SK-N-SH (cell line): ENCODE measurements at regions not wholly inside any gene's neighbourhood (a gene's known extent, or its start where the extent isn't known, plus 50 kb on each side); places are given as distances from the start of the nearest gene placed in this dataset.

Source experiments
- CTCF ChIA-PET: fragments of 300-600, 350-600 bp; formaldehyde crosslinking; extraction: SDS; loops from one replicate; lab custom pipeline; 2021; lab: Yijun Ruan, JAX
- POLR2A ChIA-PET: fragments of 350-600 bp; sonication (Branson Sonifier 250); formaldehyde crosslinking; extraction: SDS; loops from one replicate; lab custom pipeline; 2020; ENCODE audit warnings: antibody characterized with exemption, inconsistent platforms; lab: Yijun Ruan, JAX
- DNase-seq: peaks from one replicate; pipeline ENCODE4 v3.0.0; 2012
- H2AFZ ChIP-seq: fragments of 200-600 bp; sonication (generic); 2 replicates; pipeline ENCODE4 v1.8.1; 2016; ENCODE audit warnings: antibody characterized with exemption, mild to moderate bottlenecking, low read depth
- H3F3A ChIP-seq: fragments of 200-600 bp; sonication (generic); replicated peaks from 2 replicates; pipeline ENCODE3; 2016; ENCODE audit warnings: antibody characterized with exemption, mild to moderate bottlenecking; ENCODE audit not compliant: insufficient read depth
- H3K27ac ChIP-seq, 2 experiments: fragments of 200-500 bp in 1 of 2; fragments of 200-600 bp in 1 of 2; sonication (Bioruptor generic) in 1 of 2; sonication (generic), shearing (Covaris generic) in 1 of 2; 2 replicates each; pipeline versions ENCODE4 v1.5.1 to v1.6.1; 2014 to 2016; ENCODE audit warnings: low read depth in 2 of 2, inconsistent platforms in 1 of 2, low read length in 1 of 2, mild to moderate bottlenecking in 1 of 2, mixed read lengths in 1 of 2
- H3K27me3 ChIP-seq: fragments of 200-600 bp; sonication (generic), shearing (Covaris generic); 2 replicates; pipeline ENCODE4 v1.6.1; 2016; ENCODE audit warnings: mixed run types; ENCODE audit not compliant: insufficient read depth
- H3K36me3 ChIP-seq, 2 experiments: fragments of 200-500 bp in 1 of 2; fragments of 200-600 bp in 1 of 2; sonication (Bioruptor generic) in 1 of 2; sonication (generic) in 1 of 2; replicated peaks in 1 of 2; 2 replicates each; pipeline versions ENCODE3 to v1.5.1; 2014 to 2016; ENCODE audit warnings: low read length in 1 of 2, mild to moderate bottlenecking in 1 of 2; ENCODE audit not compliant: insufficient read depth in 2 of 2, control insufficient read depth in 1 of 2
- H3K4me1 ChIP-seq, 2 experiments: fragments of 200-500 bp in 1 of 2; fragments of 200-600 bp in 1 of 2; sonication (Bioruptor generic) in 1 of 2; sonication (generic), shearing (Covaris generic) in 1 of 2; 2 replicates each; pipeline versions ENCODE4 v1.5.1 to v1.6.1; 2014 to 2016; ENCODE audit warnings: low read depth in 1 of 2, low read length in 1 of 2, mixed run types in 1 of 2; ENCODE audit not compliant: insufficient read depth in 2 of 2, control insufficient read depth in 1 of 2
- H3K4me2 ChIP-seq: fragments of 200-600 bp; sonication (generic), shearing (Covaris generic); 2 replicates; pipeline ENCODE4 v1.6.1; 2017; ENCODE audit warnings: mixed run types
- H3K4me3 ChIP-seq, 2 experiments: fragments of 200-500 bp in 1 of 2; fragments of 200-600 bp in 1 of 2; sonication (Bioruptor generic) in 1 of 2; sonication (generic), shearing (Covaris generic) in 1 of 2; 2 replicates each; pipeline versions ENCODE4 v1.5.1 to v1.8.1; 2014 to 2016; ENCODE audit warnings: low read depth in 2 of 2, inconsistent platforms in 1 of 2, low read length in 1 of 2, mild to moderate bottlenecking in 1 of 2, mixed read lengths in 1 of 2, moderate library complexity in 1 of 2
- H3K79me2 ChIP-seq: fragments of 200-600 bp; sonication (generic); 2 replicates; pipeline ENCODE4 v1.8.1; 2017; ENCODE audit warnings: mild to moderate bottlenecking; ENCODE audit not compliant: insufficient read depth
- H3K9ac ChIP-seq: fragments of 200-600 bp; sonication (generic); 2 replicates; pipeline ENCODE4 v1.6.1; 2017; ENCODE audit warnings: mixed run types
- H3K9me2 ChIP-seq: fragments of 200-600 bp; sonication (generic); 2 replicates; pipeline ENCODE4 v1.6.1; 2017; ENCODE audit warnings: mixed run types
- H3K9me3 ChIP-seq: fragments of 200-600 bp; sonication (generic); 2 replicates; pipeline ENCODE4 v1.6.1; 2017; ENCODE audit warnings: mixed run types, mild to moderate bottlenecking, moderate library complexity
- H4K20me1 ChIP-seq: fragments of 200-600 bp; sonication (generic); 2 replicates; pipeline ENCODE4 v1.6.1; 2017; ENCODE audit warnings: mild to moderate bottlenecking, mixed run types; ENCODE audit not compliant: insufficient read depth
- CHD2 ChIP-seq: fragments of 150-350 bp; IDR thresholded peaks from 2 replicates; pipeline ENCODE4 v1.6.1; 2018; ENCODE audit warnings: low read length; ENCODE audit not compliant: partially characterized antibody
- CTCF ChIP-seq: fragments of 200-600 bp; sonication (generic); IDR thresholded peaks from 2 replicates; pipeline ENCODE4 v1.6.1; 2017; ENCODE audit warnings: antibody characterized with exemption, mild to moderate bottlenecking, moderate library complexity
- EZH2phosphoT487 ChIP-seq: fragments of 200-600 bp; sonication (generic); IDR thresholded peaks from 2 replicates; pipeline ENCODE4 v1.6.1; 2017; ENCODE audit warnings: low read depth, mixed run types, mild to moderate bottlenecking, antibody characterized with exemption, moderate library complexity, borderline replicate concordance
- FOSL2 ChIP-seq: IDR thresholded peaks from 2 replicates; pipeline ENCODE4 v1.4.0; 2012; ENCODE audit warnings: low read depth, mild to moderate bottlenecking, moderate library complexity, borderline replicate concordance
- GABPA ChIP-seq: IDR thresholded peaks from 2 replicates; pipeline ENCODE4 v1.4.0; 2012; ENCODE audit warnings: low read depth, mild to moderate bottlenecking
- JUND ChIP-seq: IDR thresholded peaks from 2 replicates; pipeline ENCODE4 v1.4.0; 2012
- RFX5 ChIP-seq: IDR thresholded peaks from 2 replicates; pipeline ENCODE4 v1.6.1; 2012; ENCODE audit warnings: mild to moderate bottlenecking, improper control_type of control experiment, low read length
- SMC3 ChIP-seq: IDR thresholded peaks from 2 replicates; pipeline ENCODE4 v1.6.1; 2012; ENCODE audit warnings: low read depth, low read length, improper control_type of control experiment
- TAF1 ChIP-seq: IDR thresholded peaks from 2 replicates; pipeline ENCODE4 v1.6.1; 2012; ENCODE audit warnings: low read depth, mild to moderate bottlenecking, low read length, moderate library complexity, borderline replicate concordance
- ZBTB33 ChIP-seq: IDR thresholded peaks from 2 replicates; pipeline ENCODE4 v1.4.0; 2012; ENCODE audit warnings: low read depth, borderline replicate concordance
- WGBS: methylation state at CpG from one replicate; pipeline ENCODE4 v1.1.6; 2017; ENCODE audit warnings: low lambda C conversion rate; 5-methylcytosine and 5-hydroxymethylcytosine counted together
- TF ChIP-seq, protein P1 (sequence below): fragments of 150-350 bp; IDR thresholded peaks from 2 replicates; pipeline ENCODE4 v1.6.1; 2016; ENCODE audit warnings: mild to moderate bottlenecking, low read depth, low read length

- Histone ChIP-seq H3K9me2 (no peaks in the 10 kb centered on the region), H3K4me2 (no peak overlapping the region), H3K27me3 (no peaks in the 10 kb centered on the region), H3K4me1 (peaks cover 0 to 4% of the 10 kb centered on the region in 2 experiments; a peak in 1 of 4 replicates), H3K27ac (no peak overlapping the region), H3F3A (peaks cover 2% of the 10 kb centered on the region), H3K9me3 (0 out of 2 replicates have a peak, but pooled peaks cover 6% of the 10 kb centered on the region), H4K20me1 (no peaks in the 10 kb centered on the region), H3K79me2 (no peaks in the 10 kb centered on the region), H3K9ac (no peak overlapping the region), H3K36me3 (peaks cover 32 to 77% of the 10 kb centered on the region in 2 experiments), H3K4me3 (no peak overlapping the region), H2AFZ (no peak overlapping the region)
- POLR2A ChIA-PET: no interaction called here
- CTCF ChIA-PET: no interaction called here
- WGBS: 82% methylated on average over 4 of the region's 4 CpGs
- DNase-seq: no peak
- TF ChIP-seq CTCF: no peak
- TF ChIP-seq, protein P1, sequence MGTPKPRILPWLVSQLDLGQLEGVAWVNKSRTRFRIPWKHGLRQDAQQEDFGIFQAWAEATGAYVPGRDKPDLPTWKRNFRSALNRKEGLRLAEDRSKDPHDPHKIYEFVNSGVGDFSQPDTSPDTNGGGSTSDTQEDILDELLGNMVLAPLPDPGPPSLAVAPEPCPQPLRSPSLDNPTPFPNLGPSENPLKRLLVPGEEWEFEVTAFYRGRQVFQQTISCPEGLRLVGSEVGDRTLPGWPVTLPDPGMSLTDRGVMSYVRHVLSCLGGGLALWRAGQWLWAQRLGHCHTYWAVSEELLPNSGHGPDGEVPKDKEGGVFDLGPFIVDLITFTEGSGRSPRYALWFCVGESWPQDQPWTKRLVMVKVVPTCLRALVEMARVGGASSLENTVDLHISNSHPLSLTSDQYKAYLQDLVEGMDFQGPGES: no peak
- no peak for TF ChIP-seq JUND
- TF ChIP-seq, all 33 proteins: peak for 0
These were observed 131.3 kb downstream of the C11orf91 start for GRCh38 chr11:33569333-33569732.

DNA sequence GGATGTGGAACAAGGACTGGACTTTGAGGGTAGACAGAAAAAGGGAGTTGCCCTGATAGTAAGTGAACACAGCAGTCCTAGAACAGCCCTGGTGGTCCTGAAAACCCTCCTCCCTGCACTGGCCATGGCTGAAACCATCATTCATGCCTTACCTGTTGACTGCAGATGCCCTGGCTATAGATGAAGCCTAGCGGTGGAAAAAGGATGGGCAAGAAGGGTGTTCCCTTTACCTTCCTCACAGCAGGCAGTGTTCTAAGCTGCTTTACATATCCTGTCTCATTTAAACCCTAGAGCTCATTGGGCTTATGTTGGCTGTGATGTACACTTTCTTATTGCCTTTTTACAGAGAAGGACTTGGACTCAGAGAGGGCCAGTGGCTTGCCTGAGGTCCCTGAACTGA is 133.6 kb downstream of the C11orf91 start:
- Histone ChIP-seq H3K9me3 (no peaks in the 10 kb centered on the region), H3K36me3 (peaks cover 27 to 67% of the 10 kb centered on the region in 2 experiments), H3K27me3 (no peaks in the 10 kb centered on the region), H3F3A (peaks cover 2% of the 10 kb centered on the region), H4K20me1 (no peaks in the 10 kb centered on the region), H3K79me2 (no peaks in the 10 kb centered on the region; the same call in 1 of the 2 replicates), H3K4me3 (no peak overlapping the region), H3K9me2 (no peaks in the 10 kb centered on the region), H3K4me1 (peaks cover 0 to 4% of the 10 kb centered on the region in 2 experiments; a peak in 1 of 4 replicates), H2AFZ (no peak overlapping the region), H3K9ac (no peak overlapping the region), H3K4me2 (no peak overlapping the region), H3K27ac (no peak overlapping the region)
- no peak for TF ChIP-seq CHD2
- TF ChIP-seq RFX5: no peak
- TF ChIP-seq JUND: no peak
- no peak for TF ChIP-seq FOSL2
- no peak for TF ChIP-seq ZBTB33
- no peak for TF ChIP-seq TAF1
- no peak for TF ChIP-seq GABPA
- no peak for TF ChIP-seq EZH2phosphoT487
- TF ChIP-seq CTCF: no peak
- TF ChIP-seq SMC3: no peak
- WGBS: 100% methylated on average over 1 of the region's 1 CpG
- no peak for DNase-seq
- POLR2A ChIA-PET: interaction anchor here (0.6 kb wide), 1 partner anchor 74 kb away, joined by 3 read pairs; no protein-coding TSS in a partner anchor
- CTCF ChIA-PET: no interaction called here
